Thyroid gland (tissue), 4 donors: ENCODE measurements at regions not wholly inside any gene's neighbourhood (a gene's known extent, or its start where the extent isn't known, plus 50 kb on each side); places are given as distances from the start of the nearest gene placed in this dataset.

Source experiments
- POLR2A ChIP-seq, 2 donors: fragments of 450-650 bp; IDR thresholded peaks; one replicate each; pipeline ENCODE4 v1.6.1; 2017; ENCODE audit warnings: antibody characterized with exemption in 2 of 2, mild to moderate bottlenecking in 2 of 2, moderate library complexity in 1 of 2
- TF ChIP-seq, protein P1 (sequence below), 6 experiments: fragments of 200-600 bp in 3 of 6; fragments of 450-650 bp in 3 of 6; sonication (generic) in 3 of 6; IDR thresholded peaks; one replicate each; pipeline ENCODE4 v1.5.1; 2016 to 2019; ENCODE audit warnings: antibody characterized with exemption in 6 of 6, mild to moderate bottlenecking in 2 of 6, inconsistent platforms in 1 of 6, moderate library complexity in 1 of 6

DNA sequence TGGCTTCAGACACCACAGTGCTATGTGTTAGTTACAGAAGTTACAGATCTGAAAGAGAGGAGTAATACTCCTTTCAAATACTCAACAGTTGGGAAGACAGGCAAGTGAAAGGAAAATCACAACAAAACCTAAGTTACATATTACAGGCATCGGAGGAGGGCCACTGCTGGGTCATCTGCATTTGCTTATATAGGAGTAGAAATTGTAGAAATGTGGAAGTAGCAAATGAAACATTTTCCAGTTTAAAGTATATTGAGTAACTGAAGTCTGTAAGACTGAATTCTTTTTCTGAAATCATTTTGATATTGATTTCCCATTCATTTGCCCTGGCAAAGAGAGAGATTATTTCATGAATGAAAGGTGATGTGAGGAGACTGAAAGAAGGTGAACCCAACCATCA lies 201.7 kb downstream of the SPRY1 start:
- TF ChIP-seq, protein P1, sequence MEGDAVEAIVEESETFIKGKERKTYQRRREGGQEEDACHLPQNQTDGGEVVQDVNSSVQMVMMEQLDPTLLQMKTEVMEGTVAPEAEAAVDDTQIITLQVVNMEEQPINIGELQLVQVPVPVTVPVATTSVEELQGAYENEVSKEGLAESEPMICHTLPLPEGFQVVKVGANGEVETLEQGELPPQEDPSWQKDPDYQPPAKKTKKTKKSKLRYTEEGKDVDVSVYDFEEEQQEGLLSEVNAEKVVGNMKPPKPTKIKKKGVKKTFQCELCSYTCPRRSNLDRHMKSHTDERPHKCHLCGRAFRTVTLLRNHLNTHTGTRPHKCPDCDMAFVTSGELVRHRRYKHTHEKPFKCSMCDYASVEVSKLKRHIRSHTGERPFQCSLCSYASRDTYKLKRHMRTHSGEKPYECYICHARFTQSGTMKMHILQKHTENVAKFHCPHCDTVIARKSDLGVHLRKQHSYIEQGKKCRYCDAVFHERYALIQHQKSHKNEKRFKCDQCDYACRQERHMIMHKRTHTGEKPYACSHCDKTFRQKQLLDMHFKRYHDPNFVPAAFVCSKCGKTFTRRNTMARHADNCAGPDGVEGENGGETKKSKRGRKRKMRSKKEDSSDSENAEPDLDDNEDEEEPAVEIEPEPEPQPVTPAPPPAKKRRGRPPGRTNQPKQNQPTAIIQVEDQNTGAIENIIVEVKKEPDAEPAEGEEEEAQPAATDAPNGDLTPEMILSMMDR (IDR thresholded peaks at IDR 0.05), result no peak
- no peak for TF ChIP-seq POLR2A (IDR thresholded peaks at IDR 0.05)
